ENCODE measurements at regions not wholly inside any gene's neighbourhood (a gene's known extent, or its start where the extent isn't known, plus 50 kb on each side); places are given as distances from the start of the nearest gene placed in this dataset.

GRCh38 chr15:69712991-69713390 is 260.4 kb downstream of the RPLP1 start:
- Histone ChIP-seq H3K4me1 (ENCODE audit: low read length) (peaks cover 30% of the 10 kb centered on the region), H3K79me2 (ENCODE audit: low read length) (no peaks in the 10 kb centered on the region), H2AFZ (ENCODE audit: low read length) (no peak overlapping the region), H3F3A (ENCODE audit: insufficient read depth, low read length) (peaks cover 23% of the 10 kb centered on the region), H4K20me1 (ENCODE audit: insufficient read depth, low read length) (no peaks in the 10 kb centered on the region), H3K4me3 (ENCODE audit: low read length) (no peak overlapping the region), H3K9ac (ENCODE audit: low read length) (no peak overlapping the region), H3K36me3 (replicated peaks; ENCODE audit: insufficient read depth, low read length) (no peaks in the 10 kb centered on the region), H3K9me2 (replicated peaks; ENCODE audit: insufficient read depth, low read length) (no peaks in the 10 kb centered on the region), H3K4me2 (ENCODE audit: low read depth, low read length) (no peak overlapping the region), H3K27me3 (replicated peaks; ENCODE audit: insufficient read depth, low read length) (peaks cover 7% of the 10 kb centered on the region), H3K9me3 (replicated peaks; ENCODE audit: insufficient read depth, low read length) (no peaks in the 10 kb centered on the region), H3K27ac (ENCODE audit: low read length) (no peak overlapping the region)
- no peak for DNase-seq
- TF ChIP-seq, protein P1, sequence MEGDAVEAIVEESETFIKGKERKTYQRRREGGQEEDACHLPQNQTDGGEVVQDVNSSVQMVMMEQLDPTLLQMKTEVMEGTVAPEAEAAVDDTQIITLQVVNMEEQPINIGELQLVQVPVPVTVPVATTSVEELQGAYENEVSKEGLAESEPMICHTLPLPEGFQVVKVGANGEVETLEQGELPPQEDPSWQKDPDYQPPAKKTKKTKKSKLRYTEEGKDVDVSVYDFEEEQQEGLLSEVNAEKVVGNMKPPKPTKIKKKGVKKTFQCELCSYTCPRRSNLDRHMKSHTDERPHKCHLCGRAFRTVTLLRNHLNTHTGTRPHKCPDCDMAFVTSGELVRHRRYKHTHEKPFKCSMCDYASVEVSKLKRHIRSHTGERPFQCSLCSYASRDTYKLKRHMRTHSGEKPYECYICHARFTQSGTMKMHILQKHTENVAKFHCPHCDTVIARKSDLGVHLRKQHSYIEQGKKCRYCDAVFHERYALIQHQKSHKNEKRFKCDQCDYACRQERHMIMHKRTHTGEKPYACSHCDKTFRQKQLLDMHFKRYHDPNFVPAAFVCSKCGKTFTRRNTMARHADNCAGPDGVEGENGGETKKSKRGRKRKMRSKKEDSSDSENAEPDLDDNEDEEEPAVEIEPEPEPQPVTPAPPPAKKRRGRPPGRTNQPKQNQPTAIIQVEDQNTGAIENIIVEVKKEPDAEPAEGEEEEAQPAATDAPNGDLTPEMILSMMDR (IDR thresholded peaks at IDR 0.05; ENCODE audit: low read length) = no peak

DNA sequence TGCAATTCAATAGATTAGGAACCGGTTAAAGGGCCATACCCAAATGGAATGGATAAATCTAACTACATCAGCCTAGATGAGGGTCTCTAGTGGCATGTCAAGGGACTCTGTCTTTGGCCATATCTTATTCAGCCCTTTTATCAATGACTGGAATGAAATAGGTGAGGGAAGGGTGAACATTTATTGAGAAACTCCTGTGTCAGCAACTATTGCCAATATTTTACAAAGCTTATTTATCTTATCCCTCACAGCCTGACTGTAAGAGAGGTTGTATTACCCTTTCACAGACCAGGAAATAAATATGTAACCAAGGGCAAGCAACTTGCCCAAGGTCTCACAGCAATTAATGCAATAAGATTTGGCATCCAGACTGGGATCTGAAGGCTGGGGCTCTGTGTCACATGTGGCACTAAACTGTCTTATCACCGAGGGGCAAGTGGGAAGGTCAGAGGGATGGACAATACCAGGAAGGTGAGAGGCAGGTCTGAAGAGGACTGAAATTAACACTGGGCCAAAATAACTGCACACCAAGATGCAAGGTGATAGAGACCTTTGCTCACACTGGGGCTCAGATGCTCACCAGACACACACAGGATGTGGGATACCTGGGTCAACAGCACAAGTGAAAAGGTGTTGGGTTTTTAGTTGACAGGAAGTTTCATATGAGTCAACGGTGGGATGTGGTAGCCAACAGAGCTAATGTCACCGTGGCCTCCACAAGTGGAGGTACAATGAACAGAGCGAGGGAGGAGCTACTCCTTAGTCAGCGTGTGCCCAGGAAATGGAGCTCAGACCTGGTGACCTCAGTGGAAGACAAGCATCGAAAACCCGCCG is 261.3 kb downstream of the RPLP1 start:
- peak overlapping the region; percentile 57; the same call in 1 of the 2 replicates for H3K27ac ChIP-seq (ENCODE audit: low read length)
- peak overlapping the region; percentile 47 for H3K4me2 ChIP-seq (ENCODE audit: low read depth, low read length)
- peaks cover 7% of the 10 kb centered on the region for H3K27me3 ChIP-seq (replicated peaks; ENCODE audit: insufficient read depth, low read length)
- peak; percentile 95 for DNase-seq
- no peaks in the 10 kb centered on the region for H3K9me2 ChIP-seq (replicated peaks; ENCODE audit: insufficient read depth, low read length)
- peaks cover 23% of the 10 kb centered on the region for H3F3A ChIP-seq (ENCODE audit: insufficient read depth, low read length)
- peaks cover 35% of the 10 kb centered on the region for H3K4me1 ChIP-seq (ENCODE audit: low read length)
- TF ChIP-seq, protein P1 (IDR thresholded peaks at IDR 0.05; ENCODE audit: low read length) = no peak
- no peak for TF ChIP-seq EZH2 (optimal IDR thresholded peaks at IDR 0.05; ENCODE audit: low read depth, low read length)
- no peak for TF ChIP-seq EZH2phosphoT487 (IDR thresholded peaks at IDR 0.05; ENCODE audit: low read length)
- no peaks in the 10 kb centered on the region for H3K36me3 ChIP-seq (replicated peaks; ENCODE audit: insufficient read depth, low read length)
- no peaks in the 10 kb centered on the region for H3K79me2 ChIP-seq (ENCODE audit: low read length)
- no peak overlapping the region for H3K4me3 ChIP-seq (ENCODE audit: low read length)
- H4K20me1 ChIP-seq (ENCODE audit: insufficient read depth, low read length) = no peaks in the 10 kb centered on the region
- H2AFZ ChIP-seq (ENCODE audit: low read length) = no peak overlapping the region
- H3K9ac ChIP-seq (ENCODE audit: low read length) = no peak overlapping the region
- no peaks in the 10 kb centered on the region for H3K9me3 ChIP-seq (replicated peaks; ENCODE audit: insufficient read depth, low read length)

DNA sequence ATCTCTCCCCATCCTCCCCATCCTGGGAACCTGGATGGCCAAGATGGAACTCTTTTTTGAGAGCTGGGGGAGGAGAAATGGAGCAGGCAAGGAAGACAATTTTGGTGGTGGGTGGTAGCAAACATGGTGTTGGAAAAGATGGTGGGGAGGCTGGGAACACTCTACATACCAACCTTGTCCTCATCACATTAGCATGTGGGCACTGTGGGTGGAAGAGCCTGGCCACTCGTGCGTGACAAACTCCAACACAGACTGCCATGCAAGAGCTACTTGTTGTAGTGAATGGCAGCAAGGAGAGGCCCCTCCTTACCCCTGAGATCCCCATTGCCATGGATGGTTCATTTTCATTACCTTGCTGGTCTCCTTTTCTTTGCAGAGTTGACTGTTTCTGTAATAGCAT is 262.6 kb downstream of the RPLP1 start:
- H2AFZ ChIP-seq (ENCODE audit: low read length) = no peak overlapping the region
- no peaks in the 10 kb centered on the region for H3K79me2 ChIP-seq (ENCODE audit: low read length)
- no peaks in the 10 kb centered on the region for H4K20me1 ChIP-seq (ENCODE audit: insufficient read depth, low read length)
- peaks cover 23% of the 10 kb centered on the region for H3F3A ChIP-seq (ENCODE audit: insufficient read depth, low read length)
- no peak overlapping the region for H3K27ac ChIP-seq (ENCODE audit: low read length)
- H3K4me2 ChIP-seq (ENCODE audit: low read depth, low read length) = peak overlapping the region; percentile 47; the same call in 1 of the 2 replicates
- H3K27me3 ChIP-seq (replicated peaks; ENCODE audit: insufficient read depth, low read length) = peaks cover 16% of the 10 kb centered on the region
- H3K4me3 ChIP-seq (ENCODE audit: low read length) = no peak overlapping the region
- no peak overlapping the region for H3K9ac ChIP-seq (ENCODE audit: low read length)
- no peaks in the 10 kb centered on the region for H3K9me2 ChIP-seq (replicated peaks; ENCODE audit: insufficient read depth, low read length)
- no peaks in the 10 kb centered on the region for H3K36me3 ChIP-seq (replicated peaks; ENCODE audit: insufficient read depth, low read length)
- no peak for DNase-seq
- peaks cover 37% of the 10 kb centered on the region for H3K4me1 ChIP-seq (ENCODE audit: low read length)
- no peak for TF ChIP-seq EZH2phosphoT487 (IDR thresholded peaks at IDR 0.05; ENCODE audit: low read length)
- TF ChIP-seq, protein P1 (IDR thresholded peaks at IDR 0.05; ENCODE audit: low read length) = no peak
- TF ChIP-seq EZH2 (optimal IDR thresholded peaks at IDR 0.05; ENCODE audit: low read depth, low read length) = no peak
- H3K9me3 ChIP-seq (replicated peaks; ENCODE audit: insufficient read depth, low read length) = no peaks in the 10 kb centered on the region

Data from MM.1S (cell line).